SU-DHL-6 (cell line): ENCODE measurements at regions not wholly inside any gene's neighbourhood (a gene's known extent, or its start where the extent isn't known, plus 50 kb on each side); places are given as distances from the start of the nearest gene placed in this dataset.

ENCODE experiments used
- EZH2phosphoT487 ChIP-seq: fragments of 200-600 bp; sonication (generic), shearing (Covaris generic); conservative IDR thresholded peaks from 2 replicates; pipeline ENCODE4 v1.6.1; 2018; ENCODE audit warnings: mild to moderate bottlenecking, antibody characterized with exemption, low read length, moderate library complexity, mixed read lengths
- TF ChIP-seq, protein P1 (sequence below): fragments of 200-600 bp; sonication (generic); IDR thresholded peaks from one replicate; pipeline ENCODE4 v1.5.1; 2017; ENCODE audit warnings: antibody characterized with exemption, mild to moderate bottlenecking, low read length, moderate library complexity; ENCODE audit not compliant: insufficient read depth, poor library complexity, severe bottlenecking

DNA sequence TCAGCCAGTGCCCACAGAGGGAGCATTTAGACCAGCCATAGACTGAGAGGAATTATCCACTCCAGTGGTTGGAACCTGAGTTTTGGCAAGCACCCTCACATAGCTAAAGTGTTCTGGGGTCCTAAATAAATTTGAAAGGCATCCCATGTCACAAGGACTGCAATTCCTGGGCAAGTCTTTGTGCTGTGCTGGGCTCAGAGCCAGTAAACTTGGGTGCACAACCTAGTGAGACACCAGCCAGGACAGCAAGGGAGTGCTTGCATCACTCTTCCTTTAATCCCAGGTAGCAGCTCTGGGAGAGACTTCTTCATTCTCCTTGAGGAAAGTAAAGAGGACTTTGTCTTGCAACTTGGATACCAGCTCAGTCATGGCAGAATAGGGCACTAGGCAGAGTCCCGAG, 142.0 kb upstream of the FSCB start:
- no peak for TF ChIP-seq EZH2phosphoT487
- TF ChIP-seq, protein P1, sequence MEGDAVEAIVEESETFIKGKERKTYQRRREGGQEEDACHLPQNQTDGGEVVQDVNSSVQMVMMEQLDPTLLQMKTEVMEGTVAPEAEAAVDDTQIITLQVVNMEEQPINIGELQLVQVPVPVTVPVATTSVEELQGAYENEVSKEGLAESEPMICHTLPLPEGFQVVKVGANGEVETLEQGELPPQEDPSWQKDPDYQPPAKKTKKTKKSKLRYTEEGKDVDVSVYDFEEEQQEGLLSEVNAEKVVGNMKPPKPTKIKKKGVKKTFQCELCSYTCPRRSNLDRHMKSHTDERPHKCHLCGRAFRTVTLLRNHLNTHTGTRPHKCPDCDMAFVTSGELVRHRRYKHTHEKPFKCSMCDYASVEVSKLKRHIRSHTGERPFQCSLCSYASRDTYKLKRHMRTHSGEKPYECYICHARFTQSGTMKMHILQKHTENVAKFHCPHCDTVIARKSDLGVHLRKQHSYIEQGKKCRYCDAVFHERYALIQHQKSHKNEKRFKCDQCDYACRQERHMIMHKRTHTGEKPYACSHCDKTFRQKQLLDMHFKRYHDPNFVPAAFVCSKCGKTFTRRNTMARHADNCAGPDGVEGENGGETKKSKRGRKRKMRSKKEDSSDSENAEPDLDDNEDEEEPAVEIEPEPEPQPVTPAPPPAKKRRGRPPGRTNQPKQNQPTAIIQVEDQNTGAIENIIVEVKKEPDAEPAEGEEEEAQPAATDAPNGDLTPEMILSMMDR = no peak
